Smooth muscle cell (in vitro differentiated cells): ENCODE measurements at regions not wholly inside any gene's neighbourhood (a gene's known extent, or its start where the extent isn't known, plus 50 kb on each side); places are given as distances from the start of the nearest gene placed in this dataset.

Source experiments
- DNase-seq: peaks from one replicate; lab custom pipeline; 2025; ENCODE audit not compliant: unreplicated experiment; lab: John Stamatoyannopoulos, UW
- H2AFZ ChIP-seq: fragments of 200-600 bp; sonication (generic); 2 replicates; pipeline ENCODE4 v1.6.0; 2016; ENCODE audit warnings: antibody characterized with exemption, low read depth, mild to moderate bottlenecking
- H3F3A ChIP-seq: fragments of 200-600 bp; sonication (generic); 2 replicates; pipeline ENCODE4 v1.6.0; 2017; ENCODE audit warnings: antibody characterized with exemption, low read depth
- H3K27ac ChIP-seq: fragments of 200-600 bp; sonication (generic); 2 replicates; pipeline ENCODE4 v1.5.1; 2016; ENCODE audit warnings: low read depth, mild to moderate bottlenecking
- H3K27me3 ChIP-seq: fragments of 200-600 bp; sonication (generic); 2 replicates; pipeline ENCODE4 v1.6.1; 2016; ENCODE audit warnings: low read depth, mild to moderate bottlenecking
- H3K36me3 ChIP-seq: fragments of 200-600 bp; sonication (generic); 2 replicates; pipeline ENCODE4 v1.5.1; 2016; ENCODE audit warnings: low read depth
- H3K4me1 ChIP-seq: fragments of 200-600 bp; sonication (generic); 2 replicates; pipeline ENCODE4 v1.5.1; 2016; ENCODE audit warnings: low read depth
- H3K4me2 ChIP-seq: fragments of 200-600 bp; sonication (generic); 2 replicates; pipeline ENCODE4 v1.6.0; 2016; ENCODE audit warnings: mild to moderate bottlenecking
- H3K4me3 ChIP-seq: fragments of 200-600 bp; sonication (generic); 2 replicates; pipeline ENCODE4 v1.5.1; 2016; ENCODE audit warnings: mild to moderate bottlenecking
- H3K79me2 ChIP-seq: fragments of 200-600 bp; sonication (generic); 2 replicates; pipeline ENCODE4 v1.6.0; 2016; ENCODE audit warnings: low read depth, mild to moderate bottlenecking
- H3K9ac ChIP-seq: fragments of 200-600 bp; sonication (generic); 2 replicates; pipeline ENCODE4 v1.6.0; 2016; ENCODE audit warnings: low read depth
- H3K9me3 ChIP-seq: fragments of 200-600 bp; sonication (generic); replicated peaks from 2 replicates; pipeline ENCODE4 v1.5.1; 2016; ENCODE audit warnings: low read depth
- H4K20me1 ChIP-seq: fragments of 200-600 bp; sonication (generic); 2 replicates; pipeline ENCODE4 v1.6.0; 2016; ENCODE audit warnings: low read depth
- WGBS: methylation state at CpG from one replicate; pipeline ENCODE4 v1.1.7; 2016; ENCODE audit warnings: low lambda C conversion rate; 5-methylcytosine and 5-hydroxymethylcytosine counted together
- TF ChIP-seq, protein P1 (sequence below): fragments of 200-600 bp; sonication (generic); IDR thresholded peaks from 2 replicates; pipeline ENCODE4 v1.5.1; 2017; ENCODE audit warnings: borderline replicate concordance, mild to moderate bottlenecking, antibody characterized with exemption; ENCODE audit not compliant: insufficient read depth, poor library complexity, severe bottlenecking

DNA sequence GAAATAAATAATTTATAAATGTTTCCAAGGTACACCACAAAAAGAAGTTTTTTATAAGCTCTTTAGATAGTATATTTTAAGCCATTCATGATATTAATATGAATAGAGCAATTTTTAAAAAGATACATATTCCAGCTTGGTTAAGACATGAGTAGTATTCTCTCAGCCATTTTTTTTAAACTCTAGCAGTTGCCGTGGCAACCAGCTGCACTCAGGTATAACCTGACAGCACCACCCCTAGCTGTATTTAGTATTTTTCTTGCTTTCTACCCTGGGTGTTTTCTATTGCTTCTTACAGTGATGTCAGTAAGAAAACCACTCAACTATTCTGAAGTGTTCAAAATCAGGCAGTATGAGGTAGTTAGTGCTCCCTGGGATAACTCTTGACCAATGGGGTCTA lies 496.3 kb upstream of the CNTN3 start:
- Histone ChIP-seq H3K4me2 (no peak overlapping the region), H3K79me2 (no peaks in the 10 kb centered on the region), H3F3A (no peaks in the 10 kb centered on the region), H3K4me3 (no peak overlapping the region), H3K4me1 (no peaks in the 10 kb centered on the region), H3K36me3 (no peaks in the 10 kb centered on the region), H3K9ac (no peak overlapping the region), H4K20me1 (no peaks in the 10 kb centered on the region), H3K9me3 (no peaks in the 10 kb centered on the region), H3K27ac (no peak overlapping the region), H3K27me3 (no peaks in the 10 kb centered on the region), H2AFZ (no peak overlapping the region)
- DNase-seq, result no peak
- TF ChIP-seq, protein P1, sequence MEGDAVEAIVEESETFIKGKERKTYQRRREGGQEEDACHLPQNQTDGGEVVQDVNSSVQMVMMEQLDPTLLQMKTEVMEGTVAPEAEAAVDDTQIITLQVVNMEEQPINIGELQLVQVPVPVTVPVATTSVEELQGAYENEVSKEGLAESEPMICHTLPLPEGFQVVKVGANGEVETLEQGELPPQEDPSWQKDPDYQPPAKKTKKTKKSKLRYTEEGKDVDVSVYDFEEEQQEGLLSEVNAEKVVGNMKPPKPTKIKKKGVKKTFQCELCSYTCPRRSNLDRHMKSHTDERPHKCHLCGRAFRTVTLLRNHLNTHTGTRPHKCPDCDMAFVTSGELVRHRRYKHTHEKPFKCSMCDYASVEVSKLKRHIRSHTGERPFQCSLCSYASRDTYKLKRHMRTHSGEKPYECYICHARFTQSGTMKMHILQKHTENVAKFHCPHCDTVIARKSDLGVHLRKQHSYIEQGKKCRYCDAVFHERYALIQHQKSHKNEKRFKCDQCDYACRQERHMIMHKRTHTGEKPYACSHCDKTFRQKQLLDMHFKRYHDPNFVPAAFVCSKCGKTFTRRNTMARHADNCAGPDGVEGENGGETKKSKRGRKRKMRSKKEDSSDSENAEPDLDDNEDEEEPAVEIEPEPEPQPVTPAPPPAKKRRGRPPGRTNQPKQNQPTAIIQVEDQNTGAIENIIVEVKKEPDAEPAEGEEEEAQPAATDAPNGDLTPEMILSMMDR, result no peak
- 84% methylated on average over 1 of the region's 1 CpG for WGBS

DNA sequence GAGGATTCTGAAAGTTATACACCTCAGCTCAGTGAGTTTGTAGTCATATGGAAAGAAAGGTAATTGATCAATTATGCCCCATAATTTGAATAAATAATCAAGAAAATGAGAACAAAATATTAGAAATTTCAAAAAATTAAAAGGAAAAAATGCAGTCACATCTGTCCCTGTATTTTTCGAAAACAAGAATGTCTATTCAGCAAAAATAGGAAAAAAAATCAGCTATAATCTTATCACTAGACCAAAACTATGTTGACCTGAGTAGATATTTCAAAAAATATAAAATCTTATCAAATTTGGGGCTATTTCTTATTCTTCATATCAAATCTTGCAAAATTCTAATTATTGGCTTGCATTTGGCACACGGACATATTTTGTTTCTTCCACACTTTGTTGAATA lies 501.2 kb upstream of the CNTN3 start:
- Histone ChIP-seq H4K20me1 (no peaks in the 10 kb centered on the region), H3K79me2 (no peaks in the 10 kb centered on the region), H3F3A (no peaks in the 10 kb centered on the region), H3K9me3 (no peaks in the 10 kb centered on the region), H3K4me2 (no peak overlapping the region), H2AFZ (no peak overlapping the region), H3K4me1 (no peaks in the 10 kb centered on the region), H3K4me3 (no peak overlapping the region), H3K27ac (no peak overlapping the region), H3K27me3 (no peaks in the 10 kb centered on the region), H3K9ac (no peak overlapping the region), H3K36me3 (no peaks in the 10 kb centered on the region)
- TF ChIP-seq, protein P1, result no peak
- no peak for DNase-seq
- 87% methylated on average over 2 of the region's 2 CpGs for WGBS

DNA sequence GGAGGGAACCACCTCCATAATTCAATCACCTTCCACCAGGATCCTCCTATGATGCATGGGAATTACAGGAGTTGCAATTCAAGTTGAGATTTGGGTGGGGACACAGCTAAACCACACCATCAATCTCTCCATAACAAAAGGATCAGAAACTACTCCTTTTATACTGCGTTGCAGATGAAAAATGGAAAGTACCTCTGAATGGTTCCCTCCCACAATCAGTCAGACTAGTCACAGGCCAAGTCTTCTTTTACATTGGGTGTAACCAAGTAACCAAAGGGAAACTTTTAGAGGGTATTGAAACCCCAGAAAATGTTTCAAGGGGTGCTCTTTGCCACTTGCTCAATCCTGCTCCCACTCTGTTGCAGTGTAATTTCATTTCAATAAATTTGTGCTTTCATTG lies 504.3 kb upstream of the CNTN3 start:
- H2AFZ ChIP-seq, result no peak overlapping the region
- H3K79me2 ChIP-seq, result no peaks in the 10 kb centered on the region
- no peaks in the 10 kb centered on the region for H3K4me1 ChIP-seq
- H3K9me3 ChIP-seq, result no peaks in the 10 kb centered on the region
- no peak overlapping the region for H3K4me3 ChIP-seq
- no peak overlapping the region for H3K27ac ChIP-seq
- H3K27me3 ChIP-seq, result no peaks in the 10 kb centered on the region
- H3K9ac ChIP-seq, result no peak overlapping the region
- no peaks in the 10 kb centered on the region for H4K20me1 ChIP-seq
- WGBS, result 85% methylated on average over 1 of the region's 1 CpG
- no peak for DNase-seq
- TF ChIP-seq, protein P1, result no peak
- H3K4me2 ChIP-seq, result no peak overlapping the region
- H3F3A ChIP-seq, result no peaks in the 10 kb centered on the region
- no peaks in the 10 kb centered on the region for H3K36me3 ChIP-seq

DNA sequence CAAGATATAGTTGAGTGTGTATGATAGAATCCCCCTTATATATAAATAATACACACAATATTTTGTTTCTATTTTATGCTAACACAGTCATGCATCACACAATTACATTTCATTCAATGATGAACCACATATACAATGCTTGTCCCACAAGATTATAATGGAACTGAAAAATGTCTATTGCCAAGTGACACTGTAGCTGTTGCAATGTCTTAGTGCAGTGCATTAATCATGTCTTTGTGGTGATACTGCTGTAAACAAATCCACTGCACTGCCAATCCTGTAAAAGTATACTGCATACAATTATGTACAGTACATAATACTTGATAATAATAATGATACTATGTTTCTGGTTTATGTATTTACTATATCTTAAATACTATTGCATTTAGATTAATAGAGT lies 512.1 kb upstream of the CNTN3 start:
- H3K4me1 ChIP-seq, result no peaks in the 10 kb centered on the region
- no peaks in the 10 kb centered on the region for H3F3A ChIP-seq
- no peaks in the 10 kb centered on the region for H3K27me3 ChIP-seq
- TF ChIP-seq, protein P1, result no peak
- no peaks in the 10 kb centered on the region for H3K79me2 ChIP-seq
- H3K4me3 ChIP-seq, result no peak overlapping the region
- no peak overlapping the region for H3K4me2 ChIP-seq
- no peak for DNase-seq
- no peaks in the 10 kb centered on the region for H3K36me3 ChIP-seq
- H3K9me3 ChIP-seq, result no peaks in the 10 kb centered on the region
- no peak overlapping the region for H3K27ac ChIP-seq
- H3K9ac ChIP-seq, result no peak overlapping the region
- no peaks in the 10 kb centered on the region for H4K20me1 ChIP-seq
- H2AFZ ChIP-seq, result no peak overlapping the region
